IPS-18a (cell line): ENCODE measurements at regions not wholly inside any gene's neighbourhood (a gene's known extent, or its start where the extent isn't known, plus 50 kb on each side); places are given as distances from the start of the nearest gene placed in this dataset.
"Not testable (repeated sequence)": the region's sequence is repeated elsewhere in the genome, so short reads cannot be mapped to it uniquely, and the experiment has no call there.

Source experiments
- H3K27ac ChIP-seq: one replicate; pipeline ENCODE4 v1.5.1; 2013; ENCODE audit warnings: low read length
- H3K27me3 ChIP-seq: one replicate; pipeline ENCODE4 v1.6.1; 2013; ENCODE audit warnings: mild to moderate bottlenecking, low read length; ENCODE audit not compliant: control insufficient read depth, insufficient read depth
- H3K36me3 ChIP-seq: one replicate; pipeline ENCODE4 v1.6.1; 2013; ENCODE audit warnings: low read depth, low read length; ENCODE audit not compliant: control insufficient read depth
- H3K4me1 ChIP-seq: one replicate; pipeline ENCODE4 v1.6.1; 2013; ENCODE audit warnings: low read depth, low read length; ENCODE audit not compliant: control insufficient read depth
- H3K4me3 ChIP-seq: one replicate; pipeline ENCODE4 v1.5.1; 2013; ENCODE audit warnings: low read length
- H3K9ac ChIP-seq: one replicate; pipeline ENCODE4 v1.6.1; 2013; ENCODE audit warnings: mild to moderate bottlenecking, low read length, moderate library complexity
- H3K9me3 ChIP-seq: one replicate; pipeline ENCODE4 v1.6.1; 2013; ENCODE audit warnings: low read depth, low read length; ENCODE audit not compliant: control insufficient read depth

DNA sequence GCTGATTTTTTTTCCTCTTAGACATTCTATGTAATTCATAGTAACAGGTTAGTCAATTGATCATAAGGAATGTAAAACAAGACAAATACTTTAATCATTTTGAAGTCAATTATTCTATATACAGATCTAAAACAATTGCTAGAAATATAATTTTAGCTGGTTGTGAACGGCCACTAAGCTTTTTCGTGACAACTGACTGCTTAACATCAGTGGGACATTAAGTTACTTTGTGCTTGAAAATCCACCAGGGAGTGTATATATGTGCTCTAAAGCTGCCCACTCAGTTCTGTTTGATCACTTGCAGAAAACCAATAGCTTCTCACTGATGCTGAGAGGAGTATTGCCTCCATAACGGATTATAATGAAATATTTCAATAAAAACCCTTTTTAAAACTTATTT, 370.2 kb upstream of the CCNH start:
- Histone ChIP-seq H3K9ac (no peak overlapping the region), H3K27ac (no peak overlapping the region), H3K4me1 (peaks cover 18% of the 10 kb centered on the region), H3K27me3 (peaks cover 61% of the 10 kb centered on the region), H3K4me3 (no peak overlapping the region), H3K36me3 (no peaks in the 10 kb centered on the region), H3K9me3 (no peaks in the 10 kb centered on the region)

DNA sequence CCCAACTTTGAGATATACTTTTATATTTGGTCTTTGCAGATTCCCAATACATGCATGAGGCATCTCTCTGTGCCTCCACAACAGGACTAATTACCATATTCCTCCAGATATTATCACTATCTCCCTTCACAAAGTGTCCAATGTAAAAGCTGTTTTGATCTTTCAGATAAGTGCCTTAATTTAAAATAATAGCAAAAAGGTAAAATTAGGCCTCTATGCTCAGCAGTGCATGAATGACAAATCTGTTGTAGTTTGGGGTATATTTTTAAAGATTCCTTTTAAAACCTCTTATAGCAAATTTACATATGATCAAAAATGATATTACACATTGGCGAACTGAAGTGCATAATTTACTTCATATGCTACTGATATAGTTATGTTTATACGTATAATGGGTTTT, 369.2 kb upstream of the CCNH start:
- Histone ChIP-seq H3K9ac (no peak overlapping the region), H3K4me1 (peaks cover 10% of the 10 kb centered on the region), H3K9me3 (no peaks in the 10 kb centered on the region), H3K4me3 (no peak overlapping the region), H3K27ac (no peak overlapping the region), H3K36me3 (no peaks in the 10 kb centered on the region), H3K27me3 (peaks cover 55% of the 10 kb centered on the region)

GRCh38 chr5:87780831-87781760, 368.4 kb upstream of the CCNH start:
- Histone ChIP-seq H3K4me3 (peak overlapping the region; percentile 12), H3K27me3 (peaks cover 46% of the 10 kb centered on the region), H3K9ac (no peak overlapping the region), H3K9me3 (no peaks in the 10 kb centered on the region), H3K27ac (no peak overlapping the region), H3K4me1 (peaks cover 10% of the 10 kb centered on the region), H3K36me3 (no peaks in the 10 kb centered on the region)

DNA sequence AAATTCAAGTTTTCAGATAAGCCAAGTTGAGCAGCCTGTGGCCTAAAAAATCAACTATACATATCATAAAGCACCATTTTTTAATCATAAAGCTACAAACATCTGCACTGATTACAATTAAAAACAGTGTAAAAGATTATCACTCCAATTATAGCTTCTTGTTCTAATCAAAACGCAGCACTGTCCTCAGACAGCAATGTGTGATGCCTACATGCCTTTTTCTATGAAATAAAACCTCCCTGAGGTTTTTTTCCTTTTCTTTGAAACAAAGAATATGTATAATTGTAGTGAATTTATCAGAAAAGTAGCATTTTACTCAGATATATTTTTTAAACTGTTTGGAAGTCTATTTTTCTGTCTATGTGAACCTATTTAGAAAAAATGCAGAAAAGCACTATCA, 366.1 kb upstream of the CCNH start:
- H3K27me3 ChIP-seq = peaks cover 24% of the 10 kb centered on the region
- no peak overlapping the region for H3K27ac ChIP-seq
- H3K9me3 ChIP-seq = no peaks in the 10 kb centered on the region
- no peaks in the 10 kb centered on the region for H3K36me3 ChIP-seq
- peaks cover 10% of the 10 kb centered on the region for H3K4me1 ChIP-seq
- no peak overlapping the region for H3K4me3 ChIP-seq
- H3K9ac ChIP-seq = no peak overlapping the region

- Histone ChIP-seq H3K4me3 (no peak overlapping the region), H3K27ac (no peak overlapping the region), H3K9me3 (no peaks in the 10 kb centered on the region), H3K36me3 (no peaks in the 10 kb centered on the region), H3K4me1 (peaks cover 10% of the 10 kb centered on the region), H3K9ac (no peak overlapping the region), H3K27me3 (peaks cover 14% of the 10 kb centered on the region)
These were observed 365.1 kb upstream of the CCNH start for GRCh38 chr5:87777877-87778276.

DNA sequence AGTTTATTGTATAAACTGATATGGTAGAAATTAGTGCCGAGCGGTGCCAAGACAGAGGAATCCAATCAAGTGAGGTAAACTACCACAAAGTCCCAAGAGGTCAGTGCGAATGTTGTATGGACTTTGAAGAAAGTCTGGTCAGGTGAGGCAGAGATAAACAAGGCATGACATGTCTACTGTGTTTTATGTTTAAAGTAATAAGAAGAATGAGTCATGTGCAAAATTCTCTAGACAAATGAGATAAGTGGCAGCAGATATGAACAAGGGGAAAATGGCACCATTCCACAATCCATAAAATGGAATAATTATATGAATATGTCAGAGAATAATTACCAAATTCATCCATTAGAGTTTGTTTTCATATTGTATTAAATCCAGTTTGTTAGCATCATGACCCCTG, 364.1 kb upstream of the CCNH start:
- Histone ChIP-seq H3K36me3 (no peaks in the 10 kb centered on the region), H3K27me3 (peaks cover 3% of the 10 kb centered on the region), H3K9ac (no peak overlapping the region), H3K4me1 (peaks cover 6% of the 10 kb centered on the region), H3K27ac (no peak overlapping the region), H3K4me3 (no peak overlapping the region), H3K9me3 (no peaks in the 10 kb centered on the region)

- H3K27ac ChIP-seq, H3K27me3 ChIP-seq, H3K4me1 ChIP-seq, H3K36me3 ChIP-seq, H3K4me3 ChIP-seq, H3K9ac ChIP-seq, H3K9me3 ChIP-seq: not testable (repeated sequence)
These were observed 363.6 kb upstream of the CCNH start for GRCh38 chr5:87776302-87776701.

GRCh38 chr5:87775228-87775627, 362.5 kb upstream of the CCNH start:
- H3K9ac ChIP-seq = no peak overlapping the region
- no peaks in the 10 kb centered on the region for H3K36me3 ChIP-seq
- peaks cover 6% of the 10 kb centered on the region for H3K4me1 ChIP-seq
- H3K27ac ChIP-seq = no peak overlapping the region
- H3K4me3 ChIP-seq = no peak overlapping the region
- H3K9me3 ChIP-seq = no peaks in the 10 kb centered on the region
- peaks cover 11% of the 10 kb centered on the region for H3K27me3 ChIP-seq

DNA sequence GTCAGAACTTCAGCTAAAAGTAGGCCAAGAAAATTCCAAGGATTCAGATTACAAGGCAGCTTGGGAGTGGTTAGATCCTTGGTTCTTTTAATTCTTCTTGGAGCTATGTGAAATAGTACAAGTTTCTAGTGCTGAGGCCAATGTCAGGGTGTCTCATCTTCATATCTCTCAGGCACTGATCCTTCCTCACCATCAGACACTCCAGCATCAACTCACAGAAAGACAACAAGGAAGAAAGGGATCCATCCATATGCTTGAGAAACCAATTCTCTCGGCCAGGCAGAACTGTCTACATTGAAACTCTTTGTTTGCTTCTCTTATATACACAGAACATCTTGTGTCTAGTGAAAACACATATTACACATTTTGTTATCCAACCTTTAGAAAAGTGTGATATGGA, 362.1 kb upstream of the CCNH start:
- Histone ChIP-seq H3K9ac (no peak overlapping the region), H3K27ac (no peak overlapping the region), H3K9me3 (no peaks in the 10 kb centered on the region), H3K27me3 (peaks cover 11% of the 10 kb centered on the region), H3K4me3 (no peak overlapping the region), H3K36me3 (no peaks in the 10 kb centered on the region), H3K4me1 (peaks cover 6% of the 10 kb centered on the region)

- Histone ChIP-seq H3K36me3 (no peaks in the 10 kb centered on the region), H3K27ac (no peak overlapping the region), H3K4me3 (peak overlapping the region; percentile 48), H3K9me3 (no peaks in the 10 kb centered on the region), H3K9ac (peak overlapping the region; percentile 5), H3K27me3 (peaks cover 11% of the 10 kb centered on the region), H3K4me1 (peaks cover 6% of the 10 kb centered on the region)
These were observed 357.9 kb upstream of the CCNH start for GRCh38 chr5:87770601-87771121.

GRCh38 chr5:87770016-87770570, 357.4 kb upstream of the CCNH start:
- H3K27me3 ChIP-seq = peaks cover 11% of the 10 kb centered on the region
- peak overlapping the region; percentile 48 for H3K4me3 ChIP-seq
- no peak overlapping the region for H3K27ac ChIP-seq
- peaks cover 6% of the 10 kb centered on the region for H3K4me1 ChIP-seq
- H3K9ac ChIP-seq = peak overlapping the region; percentile 5
- H3K36me3 ChIP-seq = no peaks in the 10 kb centered on the region
- no peaks in the 10 kb centered on the region for H3K9me3 ChIP-seq

DNA sequence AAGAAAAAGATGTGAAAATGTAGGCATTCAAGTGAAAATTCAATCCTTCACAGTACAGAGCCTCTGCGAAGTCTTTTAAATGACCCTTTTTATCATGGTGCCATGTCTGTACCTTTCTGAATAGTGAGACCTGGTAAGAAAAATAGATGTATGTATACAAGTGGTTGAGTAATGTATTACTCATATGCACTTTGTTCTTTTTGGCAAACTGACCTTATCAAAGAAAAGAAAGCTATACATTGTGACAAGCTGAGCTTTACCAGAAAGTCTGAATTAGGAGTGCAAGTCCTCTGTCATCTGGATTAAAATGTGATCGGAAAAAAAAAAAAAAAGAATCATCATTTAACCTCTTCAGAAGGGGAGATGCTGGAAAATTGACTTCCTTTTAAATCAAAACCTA, 356.4 kb upstream of the CCNH start:
- Histone ChIP-seq H3K36me3 (no peaks in the 10 kb centered on the region), H3K9me3 (no peaks in the 10 kb centered on the region), H3K27me3 (peaks cover 11% of the 10 kb centered on the region), H3K4me3 (no peak overlapping the region), H3K4me1 (peaks cover 6% of the 10 kb centered on the region), H3K27ac (no peak overlapping the region), H3K9ac (no peak overlapping the region)
